ENCODE measurements at regions not wholly inside any gene's neighbourhood (a gene's known extent, or its start where the extent isn't known, plus 50 kb on each side); places are given as distances from the start of the nearest gene placed in this dataset.

DNA sequence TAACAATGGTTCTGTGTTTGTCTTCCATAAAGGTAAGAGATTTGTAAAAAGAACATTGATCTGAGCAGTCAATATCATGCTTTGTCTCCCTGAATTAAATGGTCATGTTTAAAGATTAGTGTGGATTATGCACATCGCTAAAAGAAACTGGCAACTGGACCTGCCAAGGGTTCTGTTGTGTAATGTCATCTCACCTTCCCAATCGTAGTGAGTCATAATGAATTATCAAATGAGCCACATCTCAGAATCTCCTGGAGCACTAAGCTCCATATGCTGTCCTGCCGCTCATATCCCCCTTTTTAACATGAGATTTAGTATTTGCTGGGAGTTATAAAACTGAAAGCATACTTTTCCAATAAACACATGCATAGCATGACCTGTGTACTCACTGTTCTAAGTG, 187.0 kb upstream of the OPRM1 start:
- TF ChIP-seq POLR2A (IDR thresholded peaks at IDR 0.05) (no peak), CTCF (IDR thresholded peaks at IDR 0.05) (no peak)
- no peak overlapping the region for H3K27ac ChIP-seq
- H3K36me3 ChIP-seq: no peaks in the 10 kb centered on the region
- no peaks in the 10 kb centered on the region for H3K27me3 ChIP-seq
- H3K4me1 ChIP-seq: no peaks in the 10 kb centered on the region
- intact Hi-C loops (cut with DNase I): no loop called here
- no peaks in the 10 kb centered on the region for H3K9me3 ChIP-seq
- WGBS, 2 donors: 93% methylated on average over 3 of the region's 3 CpGs
- no peak overlapping the region for H3K4me3 ChIP-seq (replicated peaks in 1 of 3)
- no peak for DNase-seq

DNA sequence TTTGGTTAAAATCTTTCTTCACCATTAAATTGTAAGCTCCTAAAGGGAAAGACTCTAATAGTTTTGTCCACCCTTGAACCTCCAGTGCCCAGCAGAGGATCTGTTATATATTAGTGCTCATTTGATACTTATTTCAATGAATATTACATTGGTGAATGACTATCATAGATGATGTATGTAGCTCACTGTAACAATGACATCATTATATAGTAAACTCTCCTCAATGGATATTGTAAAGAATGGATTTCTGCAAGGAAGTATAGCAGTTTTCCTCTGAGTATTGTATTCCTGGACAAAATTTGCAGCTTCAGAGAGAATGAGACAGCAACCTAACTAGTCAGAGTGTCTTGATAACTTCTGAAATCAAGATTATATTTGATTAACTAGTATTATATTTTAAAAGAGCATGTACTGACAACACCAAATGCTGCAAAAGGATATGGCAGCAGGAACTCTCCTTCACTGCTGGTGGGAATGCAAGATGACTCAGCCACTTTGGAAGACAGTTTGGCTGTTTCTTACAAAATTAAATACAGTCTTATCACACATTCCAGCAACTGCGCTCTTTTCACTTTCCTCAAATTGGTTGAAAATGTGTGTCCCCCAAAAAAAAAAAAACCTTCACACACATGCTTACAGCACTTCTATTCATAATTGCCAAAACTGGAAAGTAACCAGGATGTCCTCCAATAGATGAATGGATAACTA, 189.8 kb upstream of the OPRM1 start:
- WGBS, 2 donors: 76 to 82% methylated on average over 1 of the region's 1 CpG
- H3K27ac ChIP-seq: no peak overlapping the region
- intact Hi-C loops (cut with DNase I): no loop called here
- no peaks in the 10 kb centered on the region for H3K27me3 ChIP-seq
- DNase-seq: no peak
- H3K9me3 ChIP-seq: no peaks in the 10 kb centered on the region
- no peak overlapping the region for H3K4me3 ChIP-seq (replicated peaks in 1 of 3)
- no peaks in the 10 kb centered on the region for H3K4me1 ChIP-seq
- no peaks in the 10 kb centered on the region for H3K36me3 ChIP-seq
- TF ChIP-seq CTCF (IDR thresholded peaks at IDR 0.05): no peak
- no peak for TF ChIP-seq POLR2A (IDR thresholded peaks at IDR 0.05)

DNA sequence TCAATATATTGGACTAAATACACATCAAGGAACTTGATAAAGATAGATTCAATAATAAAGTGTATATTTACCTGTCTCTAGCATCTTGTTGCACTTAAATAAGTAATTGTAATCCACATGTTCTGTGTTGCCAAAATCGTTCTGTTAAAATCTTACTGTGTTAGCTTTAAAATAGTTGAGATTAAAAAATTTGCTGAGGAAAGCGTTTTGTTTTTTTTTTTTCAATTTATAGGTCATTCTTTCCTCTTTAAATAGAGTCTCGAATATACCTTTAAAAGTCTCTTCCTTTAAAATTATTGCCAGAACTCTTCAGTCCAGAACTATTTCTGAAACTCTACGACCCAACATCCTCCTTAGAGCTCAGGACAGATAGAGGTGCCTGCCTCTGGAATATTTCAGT, 195.6 kb upstream of the OPRM1 start:
- DNase-seq: no peak
- 86 to 89% methylated on average over 4 of the region's 4 CpGs for WGBS, 2 donors

GRCh38 chr6:153842491-153842890, 196.5 kb upstream of the OPRM1 start:
- no peak overlapping the region for H3K27ac ChIP-seq
- no peaks in the 10 kb centered on the region for H3K36me3 ChIP-seq
- no peaks in the 10 kb centered on the region for H3K9me3 ChIP-seq
- no peak overlapping the region for H3K4me3 ChIP-seq (replicated peaks in 1 of 3)
- intact Hi-C loops (cut with DNase I): no loop called here
- DNase-seq: no peak
- TF ChIP-seq CTCF (IDR thresholded peaks at IDR 0.05) (no peak), POLR2A (IDR thresholded peaks at IDR 0.05) (no peak)
- H3K27me3 ChIP-seq: no peaks in the 10 kb centered on the region
- 86 to 95% methylated on average over 9 of the region's 9 CpGs for WGBS, 2 donors
- H3K4me1 ChIP-seq: no peaks in the 10 kb centered on the region

More for the DNA sequence above, 195.6 kb upstream of the OPRM1 start:
- Histone ChIP-seq H3K27me3 (no peaks in the 10 kb centered on the region), H3K4me1 (no peaks in the 10 kb centered on the region), H3K27ac (no peak overlapping the region), H3K36me3 (no peaks in the 10 kb centered on the region), H3K4me3 (replicated peaks in 1 of 3) (no peak overlapping the region), H3K9me3 (no peaks in the 10 kb centered on the region)
- no peak for TF ChIP-seq POLR2A (IDR thresholded peaks at IDR 0.05)
- TF ChIP-seq CTCF (IDR thresholded peaks at IDR 0.05): no peak
- intact Hi-C loops (cut with DNase I): no loop called here

GRCh38 chr6:153840039-153840850, 198.8 kb upstream of the OPRM1 start:
- TF ChIP-seq CTCF (IDR thresholded peaks at IDR 0.05) (no peak), POLR2A (IDR thresholded peaks at IDR 0.05) (no peak)
- intact Hi-C loops (cut with DNase I): no loop called here
- no peaks in the 10 kb centered on the region for H3K36me3 ChIP-seq
- 36 to 51% methylated on average over 3 of the region's 3 CpGs for WGBS, 2 donors
- no peaks in the 10 kb centered on the region for H3K4me1 ChIP-seq
- no peak overlapping the region for H3K27ac ChIP-seq
- no peaks in the 10 kb centered on the region for H3K27me3 ChIP-seq
- H3K4me3 ChIP-seq (replicated peaks in 1 of 3): no peak overlapping the region
- no peak for DNase-seq
- no peaks in the 10 kb centered on the region for H3K9me3 ChIP-seq
